ENCODE measurements at regions not wholly inside any gene's neighbourhood (a gene's known extent, or its start where the extent isn't known, plus 50 kb on each side); places are given as distances from the start of the nearest gene placed in this dataset.
A peak's percentile ranks its signal among the peaks of the same experiment; 100 is the strongest.

- H3K27me3 ChIP-seq (ENCODE audit: low read depth): no peaks in the 10 kb centered on the region
- ATAC-seq: no peak
- H3K27ac ChIP-seq: no peak overlapping the region
- no peak overlapping the region for H3K4me3 ChIP-seq
- TF ChIP-seq CTCF (IDR thresholded peaks at IDR 0.05): no peak
- no peaks in the 10 kb centered on the region for H3K4me1 ChIP-seq
- intact Hi-C loops (cut with DNase I): no loop called here
- no peaks in the 10 kb centered on the region for H3K36me3 ChIP-seq
- H3K9me3 ChIP-seq: no peaks in the 10 kb centered on the region
- no peak for DNase-seq
Measured at GRCh38 chr20:11000416-11000815, 326.6 kb upstream of the JAG1 start.

GRCh38 chr20:11001302-11001701 lies 327.5 kb upstream of the JAG1 start:
- no peak for TF ChIP-seq CTCF (IDR thresholded peaks at IDR 0.05)
- Histone ChIP-seq H3K9me3 (no peaks in the 10 kb centered on the region), H3K36me3 (no peaks in the 10 kb centered on the region), H3K4me3 (no peak overlapping the region), H3K4me1 (no peaks in the 10 kb centered on the region), H3K27ac (no peak overlapping the region), H3K27me3 (ENCODE audit: low read depth) (no peaks in the 10 kb centered on the region)
- DNase-seq (no peak), ATAC-seq (no peak)
- intact Hi-C loops (cut with DNase I): no loop called here

GRCh38 chr20:11001764-11002540 lies 328.2 kb upstream of the JAG1 start:
- H3K27ac ChIP-seq: no peak overlapping the region
- intact Hi-C loops (cut with DNase I): no loop called here
- no peak for TF ChIP-seq CTCF (IDR thresholded peaks at IDR 0.05)
- H3K27me3 ChIP-seq (ENCODE audit: low read depth): no peaks in the 10 kb centered on the region
- no peak for DNase-seq
- no peaks in the 10 kb centered on the region for H3K9me3 ChIP-seq
- peak in 1 of 2 donors; percentile 49 for ATAC-seq
- no peaks in the 10 kb centered on the region for H3K4me1 ChIP-seq
- H3K36me3 ChIP-seq: no peaks in the 10 kb centered on the region
- H3K4me3 ChIP-seq: no peak overlapping the region

GRCh38 chr20:11003341-11003740 lies 329.5 kb upstream of the JAG1 start:
- H3K27me3 ChIP-seq (ENCODE audit: low read depth): no peaks in the 10 kb centered on the region
- DNase-seq: no peak
- no peak overlapping the region for H3K27ac ChIP-seq
- ATAC-seq: no peak
- no peak overlapping the region for H3K4me3 ChIP-seq
- no peak for TF ChIP-seq CTCF (IDR thresholded peaks at IDR 0.05)
- H3K9me3 ChIP-seq: no peaks in the 10 kb centered on the region
- intact Hi-C loops (cut with DNase I): no loop called here
- H3K4me1 ChIP-seq: no peaks in the 10 kb centered on the region
- no peaks in the 10 kb centered on the region for H3K36me3 ChIP-seq

- no peak for ATAC-seq
- TF ChIP-seq CTCF (IDR thresholded peaks at IDR 0.05): no peak
- no peak overlapping the region for H3K27ac ChIP-seq
Measured at GRCh38 chr20:11008444-11009033, 334.7 kb upstream of the JAG1 start.

More at GRCh38 chr20:11008444-11009033, 334.7 kb upstream of the JAG1 start:
- Histone ChIP-seq H3K27me3 (ENCODE audit: low read depth) (no peaks in the 10 kb centered on the region), H3K4me3 (no peak overlapping the region), H3K4me1 (no peaks in the 10 kb centered on the region), H3K36me3 (no peaks in the 10 kb centered on the region), H3K9me3 (no peaks in the 10 kb centered on the region)
- intact Hi-C loops (cut with DNase I): no loop called here
- DNase-seq: no peak
